ENCODE measurements at regions not wholly inside any gene's neighbourhood (a gene's known extent, or its start where the extent isn't known, plus 50 kb on each side); places are given as distances from the start of the nearest gene placed in this dataset.

DNA sequence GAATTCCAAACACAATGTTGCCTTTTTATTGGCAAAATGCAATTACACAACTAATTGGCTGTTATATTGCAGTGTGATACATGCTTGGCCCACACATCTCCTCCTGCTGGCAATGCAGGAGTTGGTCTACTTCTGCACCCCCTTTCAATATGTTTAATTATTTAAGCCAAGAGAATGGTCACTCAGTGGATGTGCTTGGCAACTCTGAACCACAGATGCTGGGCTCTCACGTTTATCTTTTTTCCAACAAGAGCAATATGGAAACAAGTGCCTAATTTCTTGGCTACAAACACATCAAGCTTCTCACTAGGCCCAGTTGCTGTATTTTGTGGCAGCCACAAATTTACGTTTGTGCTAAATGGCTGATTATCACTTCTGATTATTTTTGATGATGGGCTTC, 1149.2 kb upstream of the CELF2 start:
- no peak for DNase-seq (ENCODE audit: extremely low spot score in 2 of 2)
- H3K9me3 ChIP-seq, result no peaks in the 10 kb centered on the region
- H3K4me3 ChIP-seq, result no peak overlapping the region
- H3K27me3 ChIP-seq, result no peaks in the 10 kb centered on the region
- intact Hi-C loops (cut with DNase I), result no loop called here
- no peaks in the 10 kb centered on the region for H3K36me3 ChIP-seq
- no peak for TF ChIP-seq CTCF (IDR thresholded peaks at IDR 0.05)
- no peak for TF ChIP-seq POLR2A (IDR thresholded peaks at IDR 0.05)
- no peak for TF ChIP-seq POLR2AphosphoS5 (IDR thresholded peaks at IDR 0.05; ENCODE audit: insufficient read depth in 1 of 2, low read depth in 1 of 2)
- no peaks in the 10 kb centered on the region for H3K4me1 ChIP-seq
- no peak overlapping the region for H3K27ac ChIP-seq

GRCh38 chr10:9869205-9869604, 1148.5 kb upstream of the CELF2 start:
- H3K27ac ChIP-seq, result no peak overlapping the region
- no peaks in the 10 kb centered on the region for H3K4me1 ChIP-seq
- H3K27me3 ChIP-seq, result no peaks in the 10 kb centered on the region
- no peak for DNase-seq (ENCODE audit: extremely low spot score in 2 of 2)
- H3K9me3 ChIP-seq, result no peaks in the 10 kb centered on the region
- intact Hi-C loops (cut with DNase I), result no loop called here
- no peak overlapping the region for H3K4me3 ChIP-seq
- no peaks in the 10 kb centered on the region for H3K36me3 ChIP-seq
- TF ChIP-seq CTCF (IDR thresholded peaks at IDR 0.05) (no peak), POLR2A (IDR thresholded peaks at IDR 0.05) (no peak), POLR2AphosphoS5 (IDR thresholded peaks at IDR 0.05; ENCODE audit: insufficient read depth in 1 of 2, low read depth in 1 of 2) (no peak)

- H3K27ac ChIP-seq, result no peak overlapping the region
- TF ChIP-seq CTCF (IDR thresholded peaks at IDR 0.05) (no peak), POLR2AphosphoS5 (IDR thresholded peaks at IDR 0.05; ENCODE audit: insufficient read depth in 1 of 2, low read depth in 1 of 2) (no peak), POLR2A (IDR thresholded peaks at IDR 0.05) (no peak)
- H3K27me3 ChIP-seq, result no peaks in the 10 kb centered on the region
- no peaks in the 10 kb centered on the region for H3K4me1 ChIP-seq
- H3K4me3 ChIP-seq, result no peak overlapping the region
- DNase-seq (ENCODE audit: extremely low spot score in 2 of 2), result no peak
- intact Hi-C loops (cut with DNase I), result no loop called here
- H3K9me3 ChIP-seq, result no peaks in the 10 kb centered on the region
- no peaks in the 10 kb centered on the region for H3K36me3 ChIP-seq
These were observed 1148.0 kb upstream of the CELF2 start for GRCh38 chr10:9869606-9870176.

GRCh38 chr10:9875353-9875752, 1142.3 kb upstream of the CELF2 start:
- Histone ChIP-seq H3K9me3 (no peaks in the 10 kb centered on the region), H3K27ac (no peak overlapping the region), H3K4me3 (no peak overlapping the region), H3K36me3 (no peaks in the 10 kb centered on the region), H3K27me3 (no peaks in the 10 kb centered on the region), H3K4me1 (no peaks in the 10 kb centered on the region)
- intact Hi-C loops (cut with DNase I), result no loop called here
- DNase-seq (ENCODE audit: extremely low spot score in 2 of 2), result no peak
- no peak for TF ChIP-seq CTCF (IDR thresholded peaks at IDR 0.05)
- TF ChIP-seq POLR2A (IDR thresholded peaks at IDR 0.05), result no peak

DNA sequence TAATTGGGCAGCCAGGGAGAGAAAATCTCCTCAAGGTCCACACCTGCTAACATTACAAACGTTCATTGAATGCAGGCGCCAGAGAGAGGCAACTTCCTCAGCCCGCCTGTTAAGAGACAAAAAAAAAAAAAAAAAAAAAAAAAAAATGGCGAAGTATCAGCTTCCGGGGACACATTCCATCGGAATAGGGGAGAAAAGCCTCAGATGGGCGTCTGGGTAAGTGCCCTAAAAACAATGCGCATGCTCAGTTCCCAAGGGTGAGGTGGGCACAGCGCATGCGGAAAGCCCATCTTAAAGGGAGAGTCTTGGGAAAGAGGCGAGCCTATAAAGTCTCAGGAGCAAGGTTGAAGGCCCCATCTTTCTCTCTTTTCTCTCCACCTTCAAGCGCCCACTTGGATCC, 1139.7 kb upstream of the CELF2 start:
- H3K27me3 ChIP-seq, result no peaks in the 10 kb centered on the region
- no peak overlapping the region for H3K27ac ChIP-seq
- no peaks in the 10 kb centered on the region for H3K4me1 ChIP-seq
- no peaks in the 10 kb centered on the region for H3K9me3 ChIP-seq
- intact Hi-C loops (cut with DNase I), result no loop called here
- H3K4me3 ChIP-seq, result no peak overlapping the region
- H3K36me3 ChIP-seq, result no peaks in the 10 kb centered on the region
- DNase-seq (ENCODE audit: extremely low spot score in 2 of 2), result no peak
- no peak for TF ChIP-seq POLR2AphosphoS5 (IDR thresholded peaks at IDR 0.05; ENCODE audit: insufficient read depth in 1 of 2, low read depth in 1 of 2)
- no peak for TF ChIP-seq CTCF (IDR thresholded peaks at IDR 0.05)
- no peak for TF ChIP-seq POLR2A (IDR thresholded peaks at IDR 0.05)
